T-helper 1 cell treated with Interleukin-12 subunit alpha and Interleukin-12 subunit beta and Interleukin-4 antibody, amounts not matched to agents 30 μg/mL and 1 μg/mL, for 36 hours (primary cell): ENCODE measurements at regions not wholly inside any gene's neighbourhood (a gene's known extent, or its start where the extent isn't known, plus 50 kb on each side); places are given as distances from the start of the nearest gene placed in this dataset.
A peak's percentile ranks its signal among the peaks of the same experiment; 100 is the strongest.
"Not testable (repeated sequence)": the region's sequence is repeated elsewhere in the genome, so short reads cannot be mapped to it uniquely, and the experiment has no call there.

Experiments
- H3K27ac Mint-ChIP-seq: one replicate; pipeline ENCODE4 v1.8.0; 2021; ENCODE audit warnings: mild to moderate bottlenecking, mixed read lengths
- H3K27me3 Mint-ChIP-seq: one replicate; pipeline ENCODE4 v1.8.0; 2021; ENCODE audit warnings: low read depth, mixed read lengths
- H3K36me3 Mint-ChIP-seq: one replicate; pipeline ENCODE4 v1.8.0; 2021; ENCODE audit warnings: low read depth, mixed read lengths
- H3K4me1 Mint-ChIP-seq: one replicate; pipeline ENCODE4 v1.8.0; 2021; ENCODE audit warnings: low read depth, mixed read lengths
- H3K4me3 Mint-ChIP-seq: one replicate; pipeline ENCODE4 v1.8.0; 2021; ENCODE audit warnings: mild to moderate bottlenecking, moderate library complexity, mixed read lengths
- H3K9me3 Mint-ChIP-seq: one replicate; pipeline ENCODE4 v1.8.0; 2021; ENCODE audit warnings: mixed read lengths

DNA sequence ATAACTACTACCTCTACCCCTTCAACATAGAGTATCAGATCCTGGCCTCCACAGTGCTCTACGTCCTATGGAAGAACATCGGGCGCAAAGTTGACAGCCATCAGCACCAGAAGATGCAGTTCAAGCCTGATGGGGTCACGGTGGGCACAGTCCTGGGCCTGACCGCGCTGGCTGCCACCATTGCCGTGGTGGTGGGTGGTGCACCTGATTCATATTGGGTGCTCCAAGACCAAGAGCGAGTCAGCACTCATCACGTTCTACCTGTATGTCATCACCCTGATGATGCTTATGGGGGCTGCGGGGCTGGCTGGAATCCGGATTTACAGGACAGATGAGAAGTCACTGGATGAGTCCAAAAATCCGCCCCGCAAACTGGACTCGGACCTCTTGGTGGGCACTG is 846.4 kb downstream of the RPIA start:
- H3K36me3 Mint-ChIP-seq, H3K27me3 Mint-ChIP-seq, H3K4me3 Mint-ChIP-seq, H3K9me3 Mint-ChIP-seq, H3K4me1 Mint-ChIP-seq, H3K27ac Mint-ChIP-seq: not testable (repeated sequence)

DNA sequence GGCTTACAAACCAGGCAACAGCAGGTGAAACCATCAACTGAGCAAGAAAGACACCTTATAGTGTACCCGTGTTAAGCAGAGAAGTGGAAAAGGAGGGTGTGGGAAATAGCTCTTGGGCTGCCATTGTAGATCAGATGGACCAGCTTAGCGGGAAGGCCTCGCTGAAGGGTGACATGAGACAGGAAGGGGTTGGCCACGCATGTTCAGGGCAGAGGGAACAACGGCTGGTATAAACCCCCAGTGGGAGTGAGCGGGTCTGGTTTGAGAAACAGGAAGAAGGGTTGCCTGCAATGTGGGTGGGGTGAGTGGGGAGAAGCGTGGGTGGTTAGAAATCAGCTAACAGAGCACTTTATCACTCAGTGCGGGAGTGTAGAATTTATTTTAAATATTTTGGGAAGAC is 852.6 kb downstream of the RPIA start:
- not testable (repeated sequence) for H3K27me3 Mint-ChIP-seq, H3K4me3 Mint-ChIP-seq, H3K36me3 Mint-ChIP-seq

GRCh38 chr2:89579154-89579553 is 887.7 kb downstream of the RPIA start:
- H3K4me1 Mint-ChIP-seq, H3K27me3 Mint-ChIP-seq, H3K4me3 Mint-ChIP-seq, H3K36me3 Mint-ChIP-seq, H3K9me3 Mint-ChIP-seq, H3K27ac Mint-ChIP-seq: not testable (repeated sequence)

More for the DNA sequence above, 852.6 kb downstream of the RPIA start:
- H3K9me3 Mint-ChIP-seq, H3K27ac Mint-ChIP-seq, H3K4me1 Mint-ChIP-seq: not testable (repeated sequence)

DNA sequence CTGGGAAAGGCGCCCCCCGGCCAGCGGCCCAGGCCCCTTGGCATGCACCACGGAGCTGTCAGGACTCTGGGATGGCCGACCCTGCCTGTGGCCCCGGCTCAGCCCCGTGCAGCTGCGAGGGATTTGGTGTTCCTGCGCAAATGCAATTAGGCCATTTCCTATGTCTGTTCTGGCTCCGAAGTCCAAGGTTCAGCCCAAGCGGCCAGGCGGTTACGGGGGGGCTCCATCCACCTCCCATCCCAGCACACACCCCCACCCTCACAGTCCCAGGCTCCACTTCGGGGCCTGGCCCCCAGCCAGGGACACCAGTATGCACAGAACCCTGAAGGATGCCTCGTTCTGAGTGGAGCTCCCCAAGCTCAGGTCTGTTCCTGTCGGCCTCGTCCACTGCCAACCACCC is 891.3 kb downstream of the RPIA start:
- H3K9me3 Mint-ChIP-seq, H3K27me3 Mint-ChIP-seq, H3K36me3 Mint-ChIP-seq, H3K4me1 Mint-ChIP-seq, H3K4me3 Mint-ChIP-seq, H3K27ac Mint-ChIP-seq: not testable (repeated sequence)

DNA sequence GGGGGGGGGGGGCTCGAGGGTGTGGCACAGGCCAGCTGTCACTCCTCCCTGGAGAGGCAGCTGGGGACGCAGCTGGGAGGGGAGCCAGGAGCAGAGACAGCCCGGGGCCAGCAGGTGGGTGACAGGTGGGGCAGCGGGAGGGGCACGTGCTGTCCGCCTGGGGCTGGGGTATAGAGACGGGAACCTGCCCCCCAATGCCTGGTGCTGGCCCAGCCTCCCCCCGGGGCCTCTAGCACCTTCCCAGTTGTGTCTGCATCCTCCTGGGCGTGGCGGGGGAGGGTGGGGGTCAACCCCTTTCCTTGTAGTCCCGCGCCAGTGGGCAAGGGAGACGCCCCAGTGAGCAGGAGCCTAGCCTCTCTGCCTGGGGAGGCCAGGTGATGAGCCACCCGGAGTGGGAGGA is 892.6 kb downstream of the RPIA start:
- not testable (repeated sequence) for H3K4me1 Mint-ChIP-seq, H3K27me3 Mint-ChIP-seq, H3K9me3 Mint-ChIP-seq, H3K27ac Mint-ChIP-seq, H3K36me3 Mint-ChIP-seq, H3K4me3 Mint-ChIP-seq

GRCh38 chr2:89584868-89585557 is 893.5 kb downstream of the RPIA start:
- not testable (repeated sequence) for H3K36me3 Mint-ChIP-seq, H3K27me3 Mint-ChIP-seq, H3K9me3 Mint-ChIP-seq, H3K4me1 Mint-ChIP-seq, H3K27ac Mint-ChIP-seq
- peak overlapping the region; percentile 84 for H3K4me3 Mint-ChIP-seq

DNA sequence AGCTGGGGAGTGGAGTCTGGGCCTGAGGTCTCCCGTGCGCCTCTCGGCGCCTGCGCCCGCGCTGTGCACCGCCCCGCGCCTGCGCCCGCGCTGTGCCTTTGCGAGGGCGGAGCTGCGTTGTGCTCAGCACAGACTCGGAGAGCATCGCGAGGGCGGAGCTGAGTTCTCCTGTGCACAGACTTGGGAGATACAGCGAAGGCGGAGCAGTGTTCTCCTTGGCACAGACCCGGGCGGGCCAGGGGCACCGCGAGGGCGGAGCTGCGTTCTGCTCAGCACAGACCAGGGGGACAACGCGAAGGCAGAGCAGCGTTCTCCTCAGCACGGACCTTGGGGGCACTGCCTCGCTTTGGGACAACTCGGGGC is 894.1 kb downstream of the RPIA start:
- H3K4me3 Mint-ChIP-seq: peak overlapping the region; percentile 84
- H3K27ac Mint-ChIP-seq: not testable (repeated sequence)

GRCh38 chr2:89599843-89600242 is 908.4 kb downstream of the RPIA start:
- H3K36me3 Mint-ChIP-seq, H3K27ac Mint-ChIP-seq, H3K4me1 Mint-ChIP-seq, H3K27me3 Mint-ChIP-seq, H3K4me3 Mint-ChIP-seq, H3K9me3 Mint-ChIP-seq: not testable (repeated sequence)

More for the DNA sequence above, 894.1 kb downstream of the RPIA start:
- H3K4me1 Mint-ChIP-seq, H3K27me3 Mint-ChIP-seq, H3K36me3 Mint-ChIP-seq, H3K9me3 Mint-ChIP-seq: not testable (repeated sequence)

GRCh38 chr2:89606514-89606913 is 915.0 kb downstream of the RPIA start:
- not testable (repeated sequence) for H3K27me3 Mint-ChIP-seq, H3K4me1 Mint-ChIP-seq, H3K9me3 Mint-ChIP-seq, H3K4me3 Mint-ChIP-seq, H3K27ac Mint-ChIP-seq, H3K36me3 Mint-ChIP-seq

DNA sequence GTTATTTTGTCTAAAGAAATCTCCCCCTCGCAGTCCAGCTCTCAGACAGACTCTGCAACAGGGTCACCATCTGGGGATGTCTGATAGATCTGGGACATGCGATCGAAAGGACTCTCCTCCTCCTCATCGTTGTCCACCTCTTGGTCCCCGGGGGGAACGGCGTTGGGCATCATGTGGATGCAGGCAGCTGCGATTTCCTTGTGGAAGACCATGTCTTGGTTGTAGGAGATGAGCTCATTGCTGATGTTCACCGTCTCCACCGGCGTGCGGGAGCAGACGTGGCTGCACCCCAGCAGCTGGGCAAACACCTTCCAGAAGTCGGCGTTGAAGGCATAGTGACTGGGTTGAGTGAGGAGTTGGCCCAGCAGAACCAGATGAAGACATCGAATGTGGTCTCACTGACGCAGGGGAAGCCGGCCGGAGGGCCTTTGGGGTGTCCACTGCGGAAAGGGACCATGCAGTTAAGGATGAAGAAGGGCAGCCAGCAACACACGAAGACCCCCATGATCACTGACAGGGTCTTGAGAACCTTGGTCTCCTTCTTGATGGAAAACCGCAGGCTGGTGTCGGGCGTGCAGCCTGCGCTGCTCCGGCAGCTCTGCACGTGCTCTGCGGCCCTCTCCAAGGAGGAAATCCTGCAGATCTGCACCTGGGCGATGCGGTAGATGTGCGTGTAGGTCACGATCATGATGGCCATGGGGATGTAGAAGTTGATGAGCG is 918.9 kb downstream of the RPIA start:
- H3K4me1 Mint-ChIP-seq, H3K4me3 Mint-ChIP-seq, H3K27me3 Mint-ChIP-seq, H3K27ac Mint-ChIP-seq, H3K36me3 Mint-ChIP-seq, H3K9me3 Mint-ChIP-seq: not testable (repeated sequence)

GRCh38 chr2:89610927-89611515 is 919.5 kb downstream of the RPIA start:
- not testable (repeated sequence) for H3K4me1 Mint-ChIP-seq, H3K27me3 Mint-ChIP-seq, H3K36me3 Mint-ChIP-seq, H3K27ac Mint-ChIP-seq, H3K4me3 Mint-ChIP-seq, H3K9me3 Mint-ChIP-seq

GRCh38 chr2:89611710-89612109 is 920.2 kb downstream of the RPIA start:
- H3K4me3 Mint-ChIP-seq, H3K4me1 Mint-ChIP-seq, H3K27ac Mint-ChIP-seq, H3K9me3 Mint-ChIP-seq, H3K27me3 Mint-ChIP-seq, H3K36me3 Mint-ChIP-seq: not testable (repeated sequence)

GRCh38 chr2:89649268-89649667 is 957.8 kb downstream of the RPIA start:
- not testable (repeated sequence) for H3K4me1 Mint-ChIP-seq, H3K27me3 Mint-ChIP-seq, H3K27ac Mint-ChIP-seq, H3K4me3 Mint-ChIP-seq, H3K9me3 Mint-ChIP-seq, H3K36me3 Mint-ChIP-seq

DNA sequence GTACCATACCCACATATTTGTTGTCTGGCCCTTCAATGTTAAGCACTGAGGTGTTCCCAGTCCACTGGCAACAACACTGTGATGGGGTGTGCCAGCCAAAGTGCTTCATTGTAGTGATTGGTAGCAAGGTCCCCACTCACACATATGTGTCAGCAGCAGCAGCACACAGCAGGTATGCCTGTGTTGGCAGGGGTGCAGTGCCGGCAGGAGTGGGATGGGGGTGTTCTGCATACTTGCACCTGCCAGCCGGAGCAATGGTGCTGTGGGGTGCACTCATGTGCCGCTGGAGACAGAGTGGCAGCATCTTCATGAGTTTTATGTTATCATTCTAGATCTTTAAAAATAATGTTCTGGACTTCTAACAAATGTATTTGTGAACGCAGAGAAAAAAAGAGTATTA is 987.8 kb downstream of the RPIA start:
- not testable (repeated sequence) for H3K4me3 Mint-ChIP-seq, H3K27ac Mint-ChIP-seq, H3K36me3 Mint-ChIP-seq, H3K4me1 Mint-ChIP-seq, H3K27me3 Mint-ChIP-seq
- H3K9me3 Mint-ChIP-seq: peaks cover 33% of the 10 kb centered on the region
